Calu3 (cell line): ENCODE measurements at regions not wholly inside any gene's neighbourhood (a gene's known extent, or its start where the extent isn't known, plus 50 kb on each side); places are given as distances from the start of the nearest gene placed in this dataset.

Source experiments
- BruUV-seq: library from RNA; stranded (reverse); fragments of 400-500 nt; replicated peaks from 2 replicates; lab custom pipeline; 2021; lab: Mats Ljungman, UMichigan
- CTCF ChIA-PET: fragments of 300-600 bp; sonication (Branson Sonifier 250); formaldehyde crosslinking; loops from one replicate; lab custom pipeline; 2022; ENCODE audit warnings: antibody characterized with exemption; lab: Charles Lee
- DNase-seq: peaks from one replicate; pipeline ENCODE4 v3.0.0; 2022
- H3K27ac Mint-ChIP-seq: one replicate; pipeline ENCODE4 v1.8.0; 2022; ENCODE audit warnings: mixed read lengths; ENCODE audit not compliant: unreplicated experiment
- H3K27me3 Mint-ChIP-seq: one replicate; pipeline ENCODE4 v1.8.0; 2022; ENCODE audit warnings: mixed read lengths; ENCODE audit not compliant: unreplicated experiment
- H3K36me3 Mint-ChIP-seq: one replicate; pipeline ENCODE4 v1.8.0; 2022; ENCODE audit warnings: mild to moderate bottlenecking, moderate library complexity, mixed read lengths; ENCODE audit not compliant: insufficient read depth, unreplicated experiment
- H3K4me1 Mint-ChIP-seq: one replicate; pipeline ENCODE4 v1.8.0; 2022; ENCODE audit warnings: mild to moderate bottlenecking, low read depth, mixed read lengths; ENCODE audit not compliant: unreplicated experiment
- H3K4me3 Mint-ChIP-seq: one replicate; pipeline ENCODE4 v1.8.0; 2022; ENCODE audit warnings: mild to moderate bottlenecking, low read depth, moderate library complexity, mixed read lengths; ENCODE audit not compliant: unreplicated experiment
- H3K9me3 Mint-ChIP-seq: one replicate; pipeline ENCODE4 v1.8.0; 2022; ENCODE audit warnings: low read depth, mixed read lengths; ENCODE audit not compliant: unreplicated experiment
- CTCF ChIP-seq: fragments of 200-600 bp; IDR thresholded peaks from one replicate; pipeline ENCODE4 v1.8.0; 2022; ENCODE audit warnings: antibody characterized with exemption; ENCODE audit not compliant: unreplicated experiment
- intact Hi-C: fragments of 100-400 bp; cut with micrococcal nuclease; formaldehyde crosslinking; loops from one replicate; pipeline ENCODE4 v1.10.0; 2022; ENCODE audit not compliant: unreplicated experiment

GRCh38 chr5:23396346-23396745 lies 111.1 kb upstream of the PRDM9 start:
- no peaks in the 10 kb centered on the region for H3K36me3 Mint-ChIP-seq
- no TSS peak for BruUV-seq
- H3K9me3 Mint-ChIP-seq: peaks cover 12% of the 10 kb centered on the region
- TF ChIP-seq CTCF: no peak
- CTCF ChIA-PET: no interaction called here
- DNase-seq: no peak
- intact Hi-C loops: no loop called here
- H3K4me1 Mint-ChIP-seq: no peaks in the 10 kb centered on the region
- H3K4me3 Mint-ChIP-seq: no peak overlapping the region
- H3K27ac Mint-ChIP-seq: no peak overlapping the region
- no peaks in the 10 kb centered on the region for H3K27me3 Mint-ChIP-seq

- intact Hi-C loops: no loop called here
- H3K27ac Mint-ChIP-seq: no peak overlapping the region
- H3K4me3 Mint-ChIP-seq: no peak overlapping the region
- H3K27me3 Mint-ChIP-seq: no peaks in the 10 kb centered on the region
- no peaks in the 10 kb centered on the region for H3K4me1 Mint-ChIP-seq
- no peaks in the 10 kb centered on the region for H3K36me3 Mint-ChIP-seq
- peaks cover 11% of the 10 kb centered on the region for H3K9me3 Mint-ChIP-seq
- no peak for TF ChIP-seq CTCF
- CTCF ChIA-PET: interaction anchor here (0.7 kb wide), 1 partner anchor 151 kb away, joined by 3 read pairs; no protein-coding TSS in a partner anchor
- no peak for DNase-seq
- no TSS peak for BruUV-seq
These were observed 117.9 kb upstream of the PRDM9 start for GRCh38 chr5:23389291-23390101.

- Mint-ChIP-seq H3K27ac (no peak overlapping the region), H3K9me3 (peaks cover 12% of the 10 kb centered on the region), H3K27me3 (no peaks in the 10 kb centered on the region), H3K36me3 (no peaks in the 10 kb centered on the region), H3K4me1 (no peaks in the 10 kb centered on the region), H3K4me3 (no peak overlapping the region)
- CTCF ChIA-PET: no interaction called here
- BruUV-seq: no TSS peak
- intact Hi-C loops: no loop called here
- TF ChIP-seq CTCF: no peak
- no peak for DNase-seq
These were observed 122.4 kb upstream of the PRDM9 start for GRCh38 chr5:23385036-23385435.

- no TSS peak for BruUV-seq
- DNase-seq: no peak
- Mint-ChIP-seq H3K9me3 (peaks cover 5% of the 10 kb centered on the region), H3K27me3 (no peaks in the 10 kb centered on the region), H3K4me1 (no peaks in the 10 kb centered on the region), H3K27ac (no peak overlapping the region), H3K36me3 (no peaks in the 10 kb centered on the region), H3K4me3 (no peak overlapping the region)
- CTCF ChIA-PET: no interaction called here
- TF ChIP-seq CTCF: no peak
- intact Hi-C loops: no loop called here
These were observed 135.2 kb upstream of the PRDM9 start for GRCh38 chr5:23372177-23372576.
